B cell (primary cell): ENCODE measurements at regions not wholly inside any gene's neighbourhood (a gene's known extent, or its start where the extent isn't known, plus 50 kb on each side); places are given as distances from the start of the nearest gene placed in this dataset.
A peak's percentile ranks its signal among the peaks of the same experiment; 100 is the strongest.

ENCODE experiments used
- ATAC-seq: fragments of 200-7000 bp; cut with Tn5 transposase; one replicate; pipeline ENCODE4 v1.10.0; 2021; ENCODE audit warnings: low read depth, mild to moderate bottlenecking, moderate number of reproducible peaks, moderate library complexity
- CTCF ChIA-PET: fragments of 350-600 bp; sonication (Branson Sonifier 250); formaldehyde crosslinking; loops from one replicate; lab custom pipeline; 2021; ENCODE audit warnings: antibody characterized with exemption, inconsistent platforms; lab: Charles Lee
- POLR2A ChIA-PET: fragments of 350-600 bp; sonication (Branson Sonifier 250); formaldehyde crosslinking; loops from one replicate; lab custom pipeline; 2021; ENCODE audit warnings: antibody characterized with exemption; lab: Charles Lee
- DNase-seq: peaks from one replicate; pipeline ENCODE4 v3.0.0; 2013
- H2AFZ ChIP-seq: 2 replicates; pipeline ENCODE4 v1.6.1; 2012; ENCODE audit warnings: mild to moderate bottlenecking, low read depth, low read length; ENCODE audit not compliant: insufficient read depth, poor library complexity, severe bottlenecking
- H3K27ac ChIP-seq, 2 donors: 1 replicate in 1 of 2; 2 replicates in 1 of 2; pipeline ENCODE4 v1.5.1; 2012 to 2013; ENCODE audit warnings: low read length in 2 of 2, mild to moderate bottlenecking in 2 of 2, moderate library complexity in 1 of 2
- H3K27me3 ChIP-seq, 4 experiments: fragments of 200-600 bp in 1 of 4; sonication (generic) in 1 of 4; replicated peaks in 1 of 4; 1 replicate in 2 of 4; 2 replicates in 2 of 4; pipeline versions ENCODE4 v1.6.1 to v1.7.0; 2013 to 2016; ENCODE audit warnings: low read length in 3 of 4, mild to moderate bottlenecking in 2 of 4, mixed read lengths in 1 of 4, moderate library complexity in 1 of 4; ENCODE audit not compliant: insufficient read depth in 4 of 4, control insufficient read depth in 3 of 4; ENCODE audit errors: control extremely low read depth in 1 of 4
- H3K36me3 ChIP-seq, 2 experiments: replicated peaks in 1 of 2; 1 replicate in 1 of 2; 2 replicates in 1 of 2; pipeline versions ENCODE4 v1.6.1 to v1.7.1; 2013; ENCODE audit warnings: low read length in 1 of 2; ENCODE audit not compliant: insufficient read depth in 2 of 2, control insufficient read depth in 1 of 2; ENCODE audit errors: control extremely low read depth in 1 of 2, extremely low read depth in 1 of 2
- H3K4me1 ChIP-seq, 2 donors: fragments of 200-600 bp in 1 of 2; sonication (generic) in 1 of 2; 1 replicate in 1 of 2; 2 replicates in 1 of 2; pipeline versions ENCODE4 v1.5.1 to v1.6.1; 2013 to 2017; ENCODE audit warnings: low read length in 2 of 2; ENCODE audit not compliant: control insufficient read depth in 2 of 2, insufficient read depth in 2 of 2
- H3K4me2 ChIP-seq: replicated peaks from 2 replicates; pipeline ENCODE3; 2012; ENCODE audit warnings: mild to moderate bottlenecking, low read depth, low read length; ENCODE audit not compliant: poor library complexity, severe bottlenecking
- H3K4me3 ChIP-seq, 5 experiments: fragments of 200-600 bp in 1 of 5; sonication (generic) in 1 of 5; 1 replicate in 3 of 5; 2 replicates in 2 of 5; pipeline versions ENCODE4 v1.5.1 to v1.7.0; 2011 to 2016; ENCODE audit warnings: low read length in 4 of 5, mild to moderate bottlenecking in 4 of 5, low read depth in 2 of 5, control low read depth in 1 of 5, moderate library complexity in 1 of 5; ENCODE audit not compliant: insufficient read depth in 1 of 5; ENCODE audit errors: control extremely low read depth in 1 of 5, extremely low read depth in 1 of 5
- H3K79me2 ChIP-seq: fragments of 200-600 bp; sonication (generic); one replicate; pipeline ENCODE4 v1.6.0; 2016; ENCODE audit warnings: low read length; ENCODE audit not compliant: control insufficient read depth, insufficient read depth
- H3K9ac ChIP-seq: fragments of 200-600 bp; sonication (generic); 2 replicates; pipeline ENCODE4 v1.6.1; 2017; ENCODE audit warnings: mild to moderate bottlenecking, low read length, moderate library complexity
- H3K9me3 ChIP-seq, 3 donors: one replicate each; pipeline versions ENCODE4 v1.6.1 to v1.7.1; 2013; ENCODE audit warnings: low read length in 2 of 3; ENCODE audit not compliant: control insufficient read depth in 2 of 3, insufficient read depth in 1 of 3; ENCODE audit errors: control extremely low read depth in 1 of 3
- H4K20me1 ChIP-seq: 2 replicates; pipeline ENCODE4 v1.6.0; 2012; ENCODE audit warnings: mild to moderate bottlenecking, low read length; ENCODE audit not compliant: insufficient read depth, control insufficient read depth, poor library complexity, severe bottlenecking
- H3K27ac Mint-ChIP-seq: one replicate; pipeline ENCODE4 v1.8.0; 2021; ENCODE audit warnings: mixed read lengths
- H3K27me3 Mint-ChIP-seq: one replicate; pipeline ENCODE4 v1.8.0; 2021; ENCODE audit warnings: mixed read lengths
- H3K4me1 Mint-ChIP-seq: one replicate; pipeline ENCODE4 v1.8.0; 2021; ENCODE audit warnings: mixed read lengths
- H3K4me3 Mint-ChIP-seq: one replicate; pipeline ENCODE4 v1.8.0; 2021; ENCODE audit warnings: mixed read lengths
- H3K9me3 Mint-ChIP-seq: one replicate; pipeline ENCODE4 v1.8.0; 2022; ENCODE audit warnings: mixed read lengths; ENCODE audit not compliant: insufficient read depth
- CTCF ChIP-seq: fragments of 200-600 bp; IDR thresholded peaks from one replicate; pipeline ENCODE4 v1.8.0; 2022; ENCODE audit warnings: antibody characterized with exemption, mild to moderate bottlenecking
- EZH2 ChIP-seq: IDR thresholded peaks from 2 replicates; pipeline ENCODE4 v1.6.1; 2012; ENCODE audit warnings: borderline replicate concordance, low read depth, mild to moderate bottlenecking, moderate library complexity, low read length; ENCODE audit not compliant: insufficient read depth, poor library complexity, severe bottlenecking
- WGBS: methylation state at CpG from one replicate; pipeline ENCODE4 v1.1.5; 2013; ENCODE audit warnings: missing lambda C conversion rate; ENCODE audit not compliant: insufficient coverage; 5-methylcytosine and 5-hydroxymethylcytosine counted together
- intact Hi-C: fragments of 100-400 bp; cut with micrococcal nuclease; formaldehyde crosslinking; loops from one replicate; pipeline ENCODE4 v1.10.0; 2022

GRCh38 chr21:39004634-39005501 lies 178.4 kb downstream of the PSMG1 start:
- ATAC-seq (no peak), DNase-seq (peak; percentile 9)
- H3K27me3 ChIP-seq: peaks cover 0 to 47% (median 5%) of the 10 kb centered on the region in 4 experiments
- H3K27me3 Mint-ChIP-seq: peaks cover 62% of the 10 kb centered on the region
- no peak overlapping the region for H3K27ac Mint-ChIP-seq
- no peaks in the 10 kb centered on the region for H4K20me1 ChIP-seq
- H3K36me3 ChIP-seq: no peaks in the 10 kb centered on the region
- H3K4me1 Mint-ChIP-seq: peaks cover 24% of the 10 kb centered on the region
- H3K9me3 ChIP-seq: peaks cover 0 to 14% (median 5%) of the 10 kb centered on the region in 3 donors
- H3K9me3 Mint-ChIP-seq: peaks cover 1% of the 10 kb centered on the region
- WGBS: 8% methylated on average over 12 of the region's 23 CpGs
- peak overlapping the region; percentile 57 for H3K4me3 Mint-ChIP-seq
- no peak overlapping the region for H3K27ac ChIP-seq
- H3K4me1 ChIP-seq: peaks cover 19 to 23% of the 10 kb centered on the region in 2 donors
- H3K4me2 ChIP-seq: peak overlapping the region; percentile 55
- H3K79me2 ChIP-seq: no peaks in the 10 kb centered on the region
- ChIA-PET CTCF (no interaction called here), POLR2A (no interaction called here)
- intact Hi-C loops: no loop called here
- H3K4me3 ChIP-seq: no peak overlapping the region
- no peak overlapping the region for H2AFZ ChIP-seq
- no peak overlapping the region for H3K9ac ChIP-seq
- TF ChIP-seq CTCF (no peak), EZH2 (no peak)

DNA sequence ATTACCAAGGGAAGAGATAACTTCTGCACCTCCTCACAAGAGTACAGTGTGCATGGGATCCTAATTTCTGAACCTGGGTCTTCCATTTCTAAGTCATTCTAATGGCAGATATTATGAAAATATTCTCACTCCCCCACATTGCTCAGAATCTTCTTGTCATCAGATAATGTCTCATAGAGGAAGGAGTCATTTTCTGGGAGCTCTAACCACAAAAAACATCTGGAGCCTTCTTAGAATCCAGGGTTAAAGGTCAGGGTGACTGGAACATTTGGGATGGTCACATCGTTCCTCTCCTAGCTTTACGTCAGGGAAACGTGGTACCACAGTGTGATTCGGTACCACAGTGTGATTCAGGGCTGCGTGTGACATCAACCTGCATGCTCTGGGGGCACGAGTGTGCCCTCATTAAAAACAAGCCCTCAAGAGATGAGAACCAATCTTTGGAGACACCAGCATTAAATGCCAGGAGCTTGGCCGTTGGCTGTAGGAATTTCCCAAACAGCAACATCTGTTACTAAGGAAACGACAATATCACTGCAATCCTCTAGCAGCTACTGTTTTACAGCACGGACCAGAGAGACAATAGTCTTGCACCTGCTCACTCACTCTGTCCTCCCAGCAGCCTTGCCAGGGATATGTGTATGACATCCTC lies 179.1 kb downstream of the PSMG1 start:
- H2AFZ ChIP-seq: no peak overlapping the region
- H3K79me2 ChIP-seq: no peaks in the 10 kb centered on the region
- H3K36me3 ChIP-seq: no peaks in the 10 kb centered on the region
- H3K27me3 ChIP-seq: peaks cover 0 to 51% (median 6%) of the 10 kb centered on the region in 4 experiments
- peaks cover 19 to 23% of the 10 kb centered on the region in 2 donors for H3K4me1 ChIP-seq
- H3K4me3 Mint-ChIP-seq: no peak overlapping the region
- H3K9ac ChIP-seq: no peak overlapping the region
- POLR2A ChIA-PET: no interaction called here
- peaks cover 0 to 14% (median 5%) of the 10 kb centered on the region in 3 donors for H3K9me3 ChIP-seq
- DNase-seq (no peak), ATAC-seq (no peak)
- intact Hi-C loops: no loop called here
- H3K4me2 ChIP-seq: peak overlapping the region; percentile 55
- H3K27me3 Mint-ChIP-seq: peaks cover 68% of the 10 kb centered on the region
- CTCF ChIA-PET: no interaction called here
- peaks cover 1% of the 10 kb centered on the region for H3K9me3 Mint-ChIP-seq
- H3K4me3 ChIP-seq: no peak overlapping the region
- WGBS: 56% methylated on average over 9 of the region's 9 CpGs
- H3K27ac ChIP-seq: no peak overlapping the region
- peaks cover 24% of the 10 kb centered on the region for H3K4me1 Mint-ChIP-seq
- TF ChIP-seq EZH2 (no peak), CTCF (no peak)
- H3K27ac Mint-ChIP-seq: no peak overlapping the region
- no peaks in the 10 kb centered on the region for H4K20me1 ChIP-seq
